ENCODE measurements at regions not wholly inside any gene's neighbourhood (a gene's known extent, or its start where the extent isn't known, plus 50 kb on each side); places are given as distances from the start of the nearest gene placed in this dataset.

DNA sequence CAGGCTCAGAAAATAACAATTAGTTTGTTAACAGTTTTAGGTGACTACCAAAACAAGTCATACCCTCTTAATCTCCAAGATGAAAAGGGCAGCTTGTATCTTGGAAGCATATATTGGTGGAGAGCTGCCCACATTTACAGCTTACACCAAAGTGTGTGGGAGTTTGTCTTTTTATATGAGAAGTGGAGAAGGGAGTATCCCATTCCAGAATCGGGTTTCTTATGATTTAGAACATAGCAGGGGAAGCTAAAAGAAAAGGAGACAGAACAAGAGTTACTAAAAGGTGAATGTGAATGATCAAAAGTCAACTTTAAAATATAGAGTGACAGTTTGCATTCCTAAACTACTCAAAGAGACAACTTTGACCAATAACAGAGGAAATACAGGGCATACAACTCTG lies 338.6 kb upstream of the VWC2 start:
- no peaks in the 10 kb centered on the region for H3K36me3 Mint-ChIP-seq
- H3K4me1 Mint-ChIP-seq = no peaks in the 10 kb centered on the region
- no peak overlapping the region for H3K4me3 ChIP-seq (ENCODE audit: low read depth, low read length)
- H3K27me3 Mint-ChIP-seq = no peaks in the 10 kb centered on the region
- ATAC-seq (ENCODE audit: low read depth in 2 of 2) = no peak
- peaks cover 0 to 12% (median 5%) of the 10 kb centered on the region in 7 donors for H3K9me3 Mint-ChIP-seq
- no peaks in the 10 kb centered on the region for H3K36me3 ChIP-seq (ENCODE audit: control insufficient read depth, insufficient read depth, low read length)
- H3K27ac ChIP-seq (ENCODE audit: insufficient read depth, low read length, poor library complexity, severe bottlenecking) = no peak overlapping the region
- no peak overlapping the region for H3K4me3 Mint-ChIP-seq
- H3K4me1 ChIP-seq (ENCODE audit: control insufficient read depth, insufficient read depth, low read length, poor library complexity, severe bottlenecking) = no peaks in the 10 kb centered on the region
- no peaks in the 10 kb centered on the region for H3K9me3 ChIP-seq (ENCODE audit: control insufficient read depth in 2 of 2, low read length in 2 of 2)
- no peaks in the 10 kb centered on the region for H3K27me3 ChIP-seq (ENCODE audit: control insufficient read depth, insufficient read depth, low read length)
- no peak overlapping the region for H3K27ac Mint-ChIP-seq
- DNase-seq = no peak

- no peak for DNase-seq
- Mint-ChIP-seq H3K4me3 (no peak overlapping the region), H3K9me3 (peaks cover 0 to 12% (median 3%) of the 10 kb centered on the region in 7 donors), H3K36me3 (no peaks in the 10 kb centered on the region), H3K4me1 (no peaks in the 10 kb centered on the region), H3K27ac (no peak overlapping the region), H3K27me3 (no peaks in the 10 kb centered on the region)
- Histone ChIP-seq H3K4me1 (ENCODE audit: control insufficient read depth, insufficient read depth, low read length, poor library complexity, severe bottlenecking) (no peaks in the 10 kb centered on the region), H3K4me3 (ENCODE audit: low read depth, low read length) (no peak overlapping the region), H3K27me3 (ENCODE audit: control insufficient read depth, insufficient read depth, low read length) (no peaks in the 10 kb centered on the region), H3K27ac (ENCODE audit: insufficient read depth, low read length, poor library complexity, severe bottlenecking) (no peak overlapping the region), H3K9me3 (ENCODE audit: control insufficient read depth in 2 of 2, low read length in 2 of 2) (no peaks in the 10 kb centered on the region), H3K36me3 (ENCODE audit: control insufficient read depth, insufficient read depth, low read length) (no peaks in the 10 kb centered on the region)
- ATAC-seq (ENCODE audit: low read depth in 2 of 2) = no peak
Observed at GRCh38 chr7:49438281-49438680, 335.2 kb upstream of the VWC2 start.

DNA sequence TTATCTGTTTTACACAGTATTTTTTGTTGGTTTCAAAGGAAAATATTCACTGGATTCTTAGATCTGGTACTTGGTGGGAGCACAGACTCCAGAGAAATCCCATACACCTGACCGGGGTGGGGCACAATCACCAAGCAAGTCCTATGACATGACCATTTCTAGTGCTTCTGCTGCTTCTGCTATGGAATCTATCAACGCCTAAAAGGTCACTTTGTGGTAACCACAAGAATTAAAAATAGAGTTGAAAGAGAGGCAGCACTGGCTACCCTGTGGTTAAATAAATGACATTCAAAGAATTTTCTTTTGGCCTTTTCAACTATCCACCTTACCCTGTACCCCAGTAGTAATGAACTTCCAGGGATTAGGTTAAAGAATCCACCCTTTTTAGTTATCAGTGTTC lies 329.9 kb upstream of the VWC2 start:
- Mint-ChIP-seq H3K27ac (no peak overlapping the region), H3K27me3 (no peaks in the 10 kb centered on the region), H3K36me3 (no peaks in the 10 kb centered on the region), H3K4me3 (no peak overlapping the region), H3K4me1 (no peaks in the 10 kb centered on the region), H3K9me3 (peaks cover 0 to 5% (median 3%) of the 10 kb centered on the region in 7 donors)
- no peaks in the 10 kb centered on the region for H3K36me3 ChIP-seq (ENCODE audit: control insufficient read depth, insufficient read depth, low read length)
- DNase-seq (no peak), ATAC-seq (ENCODE audit: low read depth in 2 of 2) (no peak)
- H3K4me3 ChIP-seq (ENCODE audit: low read depth, low read length) = no peak overlapping the region
- H3K9me3 ChIP-seq (ENCODE audit: control insufficient read depth in 2 of 2, low read length in 2 of 2) = no peaks in the 10 kb centered on the region
- H3K4me1 ChIP-seq (ENCODE audit: control insufficient read depth, insufficient read depth, low read length, poor library complexity, severe bottlenecking) = no peaks in the 10 kb centered on the region
- H3K27ac ChIP-seq (ENCODE audit: insufficient read depth, low read length, poor library complexity, severe bottlenecking) = no peak overlapping the region
- no peaks in the 10 kb centered on the region for H3K27me3 ChIP-seq (ENCODE audit: control insufficient read depth, insufficient read depth, low read length)

DNA sequence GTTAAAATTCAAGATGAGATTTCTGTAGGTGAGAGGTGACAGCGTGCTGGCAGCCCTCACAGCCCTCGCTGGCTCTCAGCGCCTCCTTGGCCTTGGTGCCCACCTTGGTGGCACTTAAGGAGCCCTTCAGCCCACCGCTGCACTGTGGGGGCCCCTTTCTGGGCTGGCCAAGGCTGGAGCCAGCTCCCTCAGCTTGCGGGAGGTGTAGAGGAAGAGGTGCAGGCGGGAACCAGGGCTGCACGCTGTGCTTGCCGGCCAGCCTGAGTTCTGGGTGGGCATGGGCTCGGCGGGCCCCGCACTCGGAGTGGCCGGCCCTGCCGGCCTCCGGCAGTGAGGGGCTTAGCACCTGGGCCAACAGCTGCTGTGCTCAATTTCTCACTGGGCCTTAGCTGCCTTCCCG lies 320.0 kb upstream of the VWC2 start:
- H3K9me3 Mint-ChIP-seq = peaks cover 0 to 9% (median 7%) of the 10 kb centered on the region in 7 donors
- no peak overlapping the region for H3K27ac ChIP-seq (ENCODE audit: insufficient read depth, low read length, poor library complexity, severe bottlenecking)
- H3K9me3 ChIP-seq (ENCODE audit: control insufficient read depth in 2 of 2, low read length in 2 of 2) = no peaks in the 10 kb centered on the region
- no peaks in the 10 kb centered on the region for H3K27me3 ChIP-seq (ENCODE audit: control insufficient read depth, insufficient read depth, low read length)
- no peaks in the 10 kb centered on the region for H3K4me1 ChIP-seq (ENCODE audit: control insufficient read depth, insufficient read depth, low read length, poor library complexity, severe bottlenecking)
- no peaks in the 10 kb centered on the region for H3K4me1 Mint-ChIP-seq
- H3K27me3 Mint-ChIP-seq = no peaks in the 10 kb centered on the region
- H3K4me3 ChIP-seq (ENCODE audit: low read depth, low read length) = no peak overlapping the region
- no peaks in the 10 kb centered on the region for H3K36me3 ChIP-seq (ENCODE audit: control insufficient read depth, insufficient read depth, low read length)
- DNase-seq (no peak), ATAC-seq (ENCODE audit: low read depth in 2 of 2) (no peak)
- no peak overlapping the region for H3K27ac Mint-ChIP-seq
- no peak overlapping the region for H3K4me3 Mint-ChIP-seq
- H3K36me3 Mint-ChIP-seq = no peaks in the 10 kb centered on the region

DNA sequence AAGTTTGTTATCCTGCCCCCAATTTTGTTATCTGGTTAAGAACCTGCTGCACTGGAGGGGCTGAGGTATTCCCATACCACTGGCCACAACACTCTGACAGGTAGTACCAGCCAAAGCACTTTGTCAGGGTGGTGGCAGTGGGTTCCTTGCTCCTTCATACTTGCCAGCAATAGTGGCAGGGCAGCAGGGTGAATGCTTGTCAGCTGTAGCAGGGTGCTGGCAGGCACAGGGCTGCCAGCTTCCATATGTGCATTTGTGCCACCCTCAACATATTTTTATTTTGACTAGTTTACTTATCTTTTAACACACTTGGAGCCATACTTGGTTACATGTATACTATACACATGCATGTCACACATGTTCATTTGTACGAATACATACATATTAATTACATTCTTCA lies 294.0 kb upstream of the VWC2 start:
- H3K27ac Mint-ChIP-seq = no peak overlapping the region
- ATAC-seq (ENCODE audit: low read depth in 2 of 2) (no peak), DNase-seq (no peak)
- H3K9me3 Mint-ChIP-seq = peaks cover 0 to 7% (median 4%) of the 10 kb centered on the region in 7 donors
- Histone ChIP-seq H3K9me3 (ENCODE audit: control insufficient read depth in 2 of 2, low read length in 2 of 2) (peaks cover 0 to 3% of the 10 kb centered on the region in 2 experiments), H3K4me3 (ENCODE audit: low read depth, low read length) (no peak overlapping the region), H3K27me3 (ENCODE audit: control insufficient read depth, insufficient read depth, low read length) (no peaks in the 10 kb centered on the region), H3K4me1 (ENCODE audit: control insufficient read depth, insufficient read depth, low read length, poor library complexity, severe bottlenecking) (no peaks in the 10 kb centered on the region), H3K27ac (ENCODE audit: insufficient read depth, low read length, poor library complexity, severe bottlenecking) (no peak overlapping the region), H3K36me3 (ENCODE audit: control insufficient read depth, insufficient read depth, low read length) (no peaks in the 10 kb centered on the region)
- no peaks in the 10 kb centered on the region for H3K4me1 Mint-ChIP-seq
- no peak overlapping the region for H3K4me3 Mint-ChIP-seq
- H3K27me3 Mint-ChIP-seq = no peaks in the 10 kb centered on the region
- H3K36me3 Mint-ChIP-seq = no peaks in the 10 kb centered on the region

DNA sequence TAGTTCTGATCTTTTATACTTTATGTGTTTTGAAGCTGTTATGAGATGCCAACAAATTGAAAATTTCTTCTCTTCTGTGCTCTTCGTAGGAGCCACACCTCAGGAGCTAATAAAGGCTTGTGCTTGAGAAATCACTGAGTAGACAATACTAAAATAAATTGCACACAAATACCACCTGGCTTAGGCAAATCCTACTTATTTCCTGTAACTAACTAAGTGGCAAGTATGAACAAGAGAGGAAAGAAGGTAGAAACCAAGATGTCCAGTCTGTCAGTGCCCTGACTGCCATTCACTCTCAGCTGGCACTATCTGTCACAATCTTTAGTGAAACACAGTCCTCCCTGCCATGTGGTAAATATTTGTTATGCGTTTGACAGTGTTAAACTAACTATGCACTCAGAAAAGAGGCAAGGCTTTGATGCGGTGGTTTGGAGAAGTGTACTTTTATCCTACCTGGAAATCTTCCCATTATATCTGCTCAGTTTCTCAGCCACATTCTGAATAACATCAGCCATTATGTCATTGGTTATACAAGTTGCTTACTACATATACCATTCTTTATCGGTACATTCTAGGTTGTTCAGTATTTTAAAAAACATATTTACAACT lies 293.4 kb upstream of the VWC2 start:
- Histone ChIP-seq H3K4me1 (ENCODE audit: control insufficient read depth, insufficient read depth, low read length, poor library complexity, severe bottlenecking) (no peaks in the 10 kb centered on the region), H3K27me3 (ENCODE audit: control insufficient read depth, insufficient read depth, low read length) (no peaks in the 10 kb centered on the region), H3K9me3 (ENCODE audit: control insufficient read depth in 2 of 2, low read length in 2 of 2) (peaks cover 0 to 3% of the 10 kb centered on the region in 2 experiments), H3K36me3 (ENCODE audit: control insufficient read depth, insufficient read depth, low read length) (no peaks in the 10 kb centered on the region), H3K27ac (ENCODE audit: insufficient read depth, low read length, poor library complexity, severe bottlenecking) (no peak overlapping the region), H3K4me3 (ENCODE audit: low read depth, low read length) (no peak overlapping the region)
- Mint-ChIP-seq H3K27me3 (no peaks in the 10 kb centered on the region), H3K4me1 (no peaks in the 10 kb centered on the region), H3K4me3 (no peak overlapping the region), H3K9me3 (peaks cover 0 to 7% (median 3%) of the 10 kb centered on the region in 7 donors), H3K36me3 (no peaks in the 10 kb centered on the region), H3K27ac (no peak overlapping the region)
- DNase-seq = no peak
- no peak for ATAC-seq (ENCODE audit: low read depth in 2 of 2)

DNA sequence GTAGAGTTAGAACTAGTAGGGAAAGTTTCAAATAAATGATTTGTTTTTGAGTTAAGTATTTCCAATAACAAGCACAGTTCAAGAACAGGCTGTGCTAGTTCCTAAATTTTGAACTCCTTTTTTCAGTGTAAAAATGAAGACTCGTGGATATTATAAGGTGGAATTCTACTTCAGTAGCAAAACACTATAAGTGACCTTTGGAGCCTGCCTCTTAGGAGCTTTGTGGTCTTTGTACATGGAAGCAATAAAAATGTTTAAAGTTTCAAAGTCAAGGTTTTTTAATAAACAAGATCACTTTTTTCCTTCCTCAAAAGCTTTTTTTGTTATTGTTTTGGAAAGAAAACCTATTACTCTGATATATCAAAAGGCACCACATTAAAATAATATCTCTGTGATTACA lies 292.4 kb upstream of the VWC2 start:
- Histone ChIP-seq H3K36me3 (ENCODE audit: control insufficient read depth, insufficient read depth, low read length) (no peaks in the 10 kb centered on the region), H3K27ac (ENCODE audit: insufficient read depth, low read length, poor library complexity, severe bottlenecking) (no peak overlapping the region), H3K4me3 (ENCODE audit: low read depth, low read length) (no peak overlapping the region), H3K4me1 (ENCODE audit: control insufficient read depth, insufficient read depth, low read length, poor library complexity, severe bottlenecking) (no peaks in the 10 kb centered on the region), H3K27me3 (ENCODE audit: control insufficient read depth, insufficient read depth, low read length) (no peaks in the 10 kb centered on the region), H3K9me3 (ENCODE audit: control insufficient read depth in 2 of 2, low read length in 2 of 2) (peaks cover 0 to 3% of the 10 kb centered on the region in 2 experiments)
- DNase-seq (no peak), ATAC-seq (ENCODE audit: low read depth in 2 of 2) (no peak)
- H3K27me3 Mint-ChIP-seq = no peaks in the 10 kb centered on the region
- no peaks in the 10 kb centered on the region for H3K36me3 Mint-ChIP-seq
- peaks cover 0 to 7% (median 1%) of the 10 kb centered on the region in 7 donors for H3K9me3 Mint-ChIP-seq
- no peaks in the 10 kb centered on the region for H3K4me1 Mint-ChIP-seq
- H3K4me3 Mint-ChIP-seq = no peak overlapping the region
- H3K27ac Mint-ChIP-seq = no peak overlapping the region

GRCh38 chr7:49483142-49483541 lies 290.3 kb upstream of the VWC2 start:
- Histone ChIP-seq H3K9me3 (ENCODE audit: control insufficient read depth in 2 of 2, low read length in 2 of 2) (peaks cover 0 to 3% of the 10 kb centered on the region in 2 experiments), H3K36me3 (ENCODE audit: control insufficient read depth, insufficient read depth, low read length) (no peaks in the 10 kb centered on the region), H3K4me1 (ENCODE audit: control insufficient read depth, insufficient read depth, low read length, poor library complexity, severe bottlenecking) (no peaks in the 10 kb centered on the region), H3K4me3 (ENCODE audit: low read depth, low read length) (no peak overlapping the region), H3K27ac (ENCODE audit: insufficient read depth, low read length, poor library complexity, severe bottlenecking) (no peak overlapping the region), H3K27me3 (ENCODE audit: control insufficient read depth, insufficient read depth, low read length) (no peaks in the 10 kb centered on the region)
- no peak overlapping the region for H3K4me3 Mint-ChIP-seq
- H3K36me3 Mint-ChIP-seq = no peaks in the 10 kb centered on the region
- no peak overlapping the region for H3K27ac Mint-ChIP-seq
- no peaks in the 10 kb centered on the region for H3K4me1 Mint-ChIP-seq
- H3K27me3 Mint-ChIP-seq = no peaks in the 10 kb centered on the region
- ATAC-seq (ENCODE audit: low read depth in 2 of 2) (no peak), DNase-seq (no peak)
- H3K9me3 Mint-ChIP-seq = peaks cover 0 to 2% (median 0%) of the 10 kb centered on the region in 7 donors
